AG09309 (cell line): ENCODE measurements at regions not wholly inside any gene's neighbourhood (a gene's known extent, or its start where the extent isn't known, plus 50 kb on each side); places are given as distances from the start of the nearest gene placed in this dataset.
"Not testable (repeated sequence)": the region's sequence is repeated elsewhere in the genome, so short reads cannot be mapped to it uniquely, and the experiment has no call there.

Experiments
- DNase-seq: peaks from one replicate; pipeline ENCODE4 v3.0.0-alpha.2; 2010; ENCODE audit warnings: low read depth
- H3K4me3 ChIP-seq: 2 replicates; pipeline ENCODE4 v1.5.1; 2011; ENCODE audit warnings: mild to moderate bottlenecking, low read depth, low read length, moderate library complexity; ENCODE audit not compliant: control insufficient read depth
- CTCF ChIP-seq: IDR thresholded peaks from 2 replicates; pipeline ENCODE4 v1.5.1; 2011; ENCODE audit warnings: mild to moderate bottlenecking, low read depth, low read length, inconsistent platforms; ENCODE audit not compliant: insufficient read depth, control insufficient read depth; ENCODE audit errors: missing control alignments

DNA sequence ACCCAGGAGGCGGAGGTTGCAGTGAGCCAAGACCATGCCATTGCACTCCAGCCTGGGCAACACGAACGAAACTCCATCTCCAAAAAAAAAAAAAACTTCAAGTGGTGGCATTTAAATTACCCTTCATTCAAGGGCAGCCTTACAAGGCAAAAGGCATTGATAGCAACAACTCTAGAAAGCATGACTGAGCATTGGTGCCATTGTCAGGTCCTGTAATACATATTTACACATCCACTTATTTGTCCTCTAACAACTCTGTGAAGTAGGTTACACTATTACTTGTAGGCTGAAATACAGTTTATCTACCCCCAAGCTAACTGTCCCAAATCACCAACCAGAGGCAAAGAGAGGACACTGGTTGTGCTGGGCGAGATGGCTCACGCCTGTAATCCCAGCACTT is 52.7 kb upstream of the LARP1 start:
- TF ChIP-seq CTCF = no peak
- no peak overlapping the region for H3K4me3 ChIP-seq
- no peak for DNase-seq

GRCh38 chr5:154701725-154702124 is 53.5 kb upstream of the LARP1 start:
- H3K4me3 ChIP-seq, DNase-seq: not testable (repeated sequence)

DNA sequence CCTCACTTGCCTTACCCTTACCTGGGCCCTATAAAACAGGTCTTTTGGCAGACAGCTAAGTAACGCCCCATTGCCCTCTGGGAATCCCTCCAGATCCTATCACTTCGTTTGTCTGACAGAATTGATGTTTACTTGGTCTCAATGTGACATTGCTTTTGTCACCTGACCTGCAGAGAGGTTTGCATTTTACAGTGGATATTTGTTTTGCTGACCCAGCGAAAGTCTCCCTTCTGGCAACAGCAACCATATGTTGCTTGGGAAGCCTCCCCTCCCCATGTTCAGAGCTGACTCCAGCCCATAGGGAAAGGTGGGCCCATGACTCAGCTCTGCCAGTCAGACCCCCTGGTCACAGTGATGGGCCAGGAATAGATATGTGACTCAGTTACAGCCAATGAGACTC is 54.0 kb upstream of the LARP1 start:
- no peak overlapping the region for H3K4me3 ChIP-seq
- no peak for TF ChIP-seq CTCF
- DNase-seq = no peak

- not testable (repeated sequence) for DNase-seq, H3K4me3 ChIP-seq
Measured at GRCh38 chr5:154700289-154700928, 54.8 kb upstream of the LARP1 start.

GRCh38 chr5:154698763-154699162 is 56.4 kb upstream of the LARP1 start:
- no peak for DNase-seq

GRCh38 chr5:154697371-154697770 is 57.8 kb upstream of the LARP1 start:
- no peak for TF ChIP-seq CTCF
- no peak overlapping the region for H3K4me3 ChIP-seq
- DNase-seq = no peak

More at GRCh38 chr5:154698763-154699162, 56.4 kb upstream of the LARP1 start:
- no peak overlapping the region for H3K4me3 ChIP-seq
- no peak for TF ChIP-seq CTCF

- no peak for DNase-seq
- TF ChIP-seq CTCF = no peak
- H3K4me3 ChIP-seq = no peak overlapping the region
Measured at GRCh38 chr5:154696891-154697290, 58.3 kb upstream of the LARP1 start.

GRCh38 chr5:154694159-154694558 is 61.0 kb upstream of the LARP1 start:
- DNase-seq = no peak
- no peak overlapping the region for H3K4me3 ChIP-seq
- TF ChIP-seq CTCF = no peak
